ENCODE measurements at regions not wholly inside any gene's neighbourhood (a gene's known extent, or its start where the extent isn't known, plus 50 kb on each side); places are given as distances from the start of the nearest gene placed in this dataset.

- no peak for TF ChIP-seq POLR2A (IDR thresholded peaks at IDR 0.05)
- no peak for TF ChIP-seq CTCF (IDR thresholded peaks at IDR 0.05)
These were observed 470.5 kb upstream of the CITED2 start for GRCh38 chr6:139844907-139845306.

Data from heart left ventricle (tissue), 13 donors.